H1 (cell line): ENCODE measurements at regions not wholly inside any gene's neighbourhood (a gene's known extent, or its start where the extent isn't known, plus 50 kb on each side); places are given as distances from the start of the nearest gene placed in this dataset.

Experiments used
- CTCF ChIA-PET: fragments of 300-600 bp; sonication (Branson Sonifier 250); formaldehyde crosslinking; loops from one replicate; lab custom pipeline; 2021; ENCODE audit not compliant: partially characterized antibody; lab: Charles Lee
- POLR2A ChIA-PET: fragments of 300-600 bp; sonication (Branson Sonifier 250); formaldehyde crosslinking; loops from one replicate; lab custom pipeline; 2021; ENCODE audit warnings: inconsistent platforms; ENCODE audit not compliant: partially characterized antibody; lab: Charles Lee
- DNase-seq, 2 experiments: peaks; one replicate each; pipeline versions ENCODE4 v3.0.0 to v3.0.0-alpha.2; 2010 to 2022; ENCODE audit warnings: low spot score in 2 of 2, low read depth in 1 of 2, mixed read lengths in 1 of 2
- FAIRE-seq: peaks from 2 replicates; lab custom pipeline; 2011; peaks lifted over from hg19 to GRCh38; lab: Jason Lieb, UNC
- H2AFZ ChIP-seq: 2 replicates; pipeline ENCODE4 v1.8.1; 2012; ENCODE audit warnings: low read length, inconsistent platforms
- H2AK5ac ChIP-seq: 2 replicates; pipeline ENCODE4 v1.6.1; 2013; ENCODE audit warnings: low read depth, low read length
- H2BK120ac ChIP-seq: replicated peaks from 2 replicates; pipeline ENCODE3; 2013; ENCODE audit warnings: low read depth, low read length, inconsistent platforms
- H2BK12ac ChIP-seq: 2 replicates; pipeline ENCODE4 v1.6.1; 2013; ENCODE audit warnings: low read depth, low read length
- H2BK15ac ChIP-seq: 2 replicates; pipeline ENCODE4 v1.6.1; 2013; ENCODE audit warnings: low read length
- H2BK20ac ChIP-seq: 2 replicates; pipeline ENCODE4 v1.6.1; 2013; ENCODE audit warnings: low read length
- H2BK5ac ChIP-seq: 2 replicates; pipeline ENCODE4 v1.6.1; 2013; ENCODE audit warnings: low read depth, low read length
- H3K14ac ChIP-seq: 2 replicates; pipeline ENCODE4 v1.6.1; 2013; ENCODE audit warnings: inconsistent platforms; ENCODE audit not compliant: insufficient read length
- H3K18ac ChIP-seq: 2 replicates; pipeline ENCODE4 v1.6.1; 2013; ENCODE audit warnings: low read length; ENCODE audit errors: extremely low read depth
- H3K23ac ChIP-seq: 2 replicates; pipeline ENCODE4 v1.6.1; 2013; ENCODE audit warnings: inconsistent platforms; ENCODE audit not compliant: insufficient read length
- H3K23me2 ChIP-seq: 2 replicates; pipeline ENCODE4 v1.6.1; 2013; ENCODE audit warnings: low read depth, low read length
- H3K27ac ChIP-seq: 2 replicates; pipeline ENCODE4 v1.6.1; 2011; ENCODE audit warnings: low read depth, low read length, inconsistent platforms
- H3K27me3 ChIP-seq, 4 experiments: replicated peaks in 1 of 4; 1 replicate in 1 of 4; 2 replicates in 3 of 4; pipeline versions ENCODE4 v1.6.1 to v1.8.1; 2011 to 2013; ENCODE audit warnings: low read length in 3 of 4, mild to moderate bottlenecking in 3 of 4, inconsistent platforms in 2 of 4, mixed read lengths in 2 of 4, moderate library complexity in 1 of 4; ENCODE audit not compliant: control insufficient read depth in 3 of 4, insufficient read depth in 3 of 4; ENCODE audit errors: extremely low read depth in 1 of 4
- H3K36me3 ChIP-seq, 4 experiments: 2 replicates each; pipeline versions ENCODE4 v1.6.1 to v1.8.1; 2011 to 2013; ENCODE audit warnings: mild to moderate bottlenecking in 4 of 4, low read length in 3 of 4, moderate library complexity in 2 of 4, control low read depth in 1 of 4, inconsistent platforms in 1 of 4; ENCODE audit not compliant: insufficient read depth in 4 of 4, control insufficient read depth in 2 of 4
- H3K4ac ChIP-seq: replicated peaks from 2 replicates; pipeline ENCODE3; 2013; ENCODE audit warnings: low read length, low read depth, mixed read lengths, inconsistent platforms; ENCODE audit not compliant: insufficient read length
- H3K4me1 ChIP-seq, 4 experiments: replicated peaks in 1 of 4; 1 replicate in 1 of 4; 2 replicates in 3 of 4; pipeline versions ENCODE4 v1.6.1 to v1.8.1; 2011 to 2013; ENCODE audit warnings: low read length in 3 of 4, inconsistent platforms in 2 of 4, mixed read lengths in 1 of 4; ENCODE audit not compliant: insufficient read depth in 4 of 4, control insufficient read depth in 3 of 4
- H3K4me2 ChIP-seq, 2 experiments: 2 replicates each; pipeline versions ENCODE4 v1.6.1 to v1.8.1; 2011 to 2013; ENCODE audit warnings: low read depth in 2 of 2, low read length in 2 of 2, control low read depth in 1 of 2, inconsistent platforms in 1 of 2, mild to moderate bottlenecking in 1 of 2; ENCODE audit not compliant: insufficient read depth in 1 of 2
- H3K4me3 ChIP-seq, 4 experiments: fragments of 200-600, 300-600 bp in 1 of 4; sonication (generic), shearing (Covaris generic), sonication (Bioruptor Twin) in 1 of 4; 2 replicates each; pipeline versions ENCODE4 v1.5.1 to v1.8.1; 2011 to 2016; ENCODE audit warnings: low read length in 4 of 4, low read depth in 3 of 4, control low read depth in 2 of 4, inconsistent platforms in 2 of 4, mild to moderate bottlenecking in 2 of 4, mixed read lengths in 1 of 4, moderate library complexity in 1 of 4; ENCODE audit not compliant: insufficient read depth in 2 of 4; ENCODE audit errors: extremely low read depth in 1 of 4
- H3K56ac ChIP-seq: replicated peaks from 2 replicates; pipeline ENCODE3; 2013; ENCODE audit warnings: low read depth, mild to moderate bottlenecking, mixed read lengths, low read length, inconsistent platforms; ENCODE audit not compliant: insufficient read length
- H3K79me1 ChIP-seq: 2 replicates; pipeline ENCODE4 v1.6.1; 2013; ENCODE audit warnings: low read depth, low read length, control low read depth
- H3K79me2 ChIP-seq, 2 experiments: 2 replicates each; pipeline versions ENCODE4 v1.6.1 to v1.8.1; 2012 to 2013; ENCODE audit warnings: low read length in 2 of 2, mild to moderate bottlenecking in 2 of 2, inconsistent platforms in 1 of 2; ENCODE audit not compliant: insufficient read depth in 2 of 2, control insufficient read depth in 1 of 2
- H3K9ac ChIP-seq, 4 experiments: replicated peaks in 1 of 4; 1 replicate in 1 of 4; 2 replicates in 3 of 4; pipeline versions ENCODE4 v1.6.1 to v1.8.1; 2011 to 2013; ENCODE audit warnings: low read depth in 3 of 4, low read length in 3 of 4, control low read depth in 2 of 4, mild to moderate bottlenecking in 2 of 4, moderate library complexity in 2 of 4, inconsistent platforms in 1 of 4; ENCODE audit errors: extremely low read depth in 1 of 4
- H3K9me3 ChIP-seq, 2 experiments: 2 replicates each; pipeline versions ENCODE4 v1.6.1 to v1.8.1; 2012 to 2013; ENCODE audit warnings: mild to moderate bottlenecking in 2 of 2, moderate library complexity in 2 of 2, control low read depth in 1 of 2, inconsistent platforms in 1 of 2, low read depth in 1 of 2, low read length in 1 of 2, mixed read lengths in 1 of 2; ENCODE audit not compliant: insufficient read depth in 2 of 2
- H4K20me1 ChIP-seq, 2 experiments: replicated peaks in 1 of 2; 2 replicates each; pipeline versions ENCODE3 to v1.8.1; 2011 to 2013; ENCODE audit warnings: inconsistent platforms in 2 of 2, low read length in 2 of 2, mild to moderate bottlenecking in 1 of 2; ENCODE audit not compliant: insufficient read depth in 2 of 2, control insufficient read depth in 1 of 2
- H4K5ac ChIP-seq: 2 replicates; pipeline ENCODE4 v1.6.1; 2013; ENCODE audit warnings: low read length, low read depth, mixed read lengths, inconsistent platforms; ENCODE audit not compliant: insufficient read length
- H4K8ac ChIP-seq: 2 replicates; pipeline ENCODE4 v1.8.0; 2013; ENCODE audit warnings: mild to moderate bottlenecking, moderate library complexity, low read length, inconsistent platforms; ENCODE audit not compliant: insufficient read depth; ENCODE audit errors: extremely low read depth
- H4K91ac ChIP-seq: replicated peaks from 2 replicates; pipeline ENCODE3; 2013; ENCODE audit warnings: low read length, mixed read lengths, inconsistent platforms; ENCODE audit not compliant: insufficient read length
- ASH2L ChIP-seq: fragments of 200-600, 300-600 bp; sonication (generic); IDR thresholded peaks from one replicate; pipeline ENCODE4 v1.7.1; 2017; ENCODE audit warnings: low read length
- BACH1 ChIP-seq: IDR thresholded peaks from 2 replicates; pipeline ENCODE4 v1.6.1; 2012; ENCODE audit warnings: low read length, improper control_type of control experiment
- BRCA1 ChIP-seq: IDR thresholded peaks from 2 replicates; pipeline ENCODE4 v1.6.1; 2012; ENCODE audit warnings: low read depth, low read length, improper control_type of control experiment
- E2F6 ChIP-seq: IDR thresholded peaks from 2 replicates; pipeline ENCODE4 v1.6.1; 2012; ENCODE audit warnings: inconsistent platforms
- JUN ChIP-seq: IDR thresholded peaks from 2 replicates; pipeline ENCODE4 v1.6.1; 2011; ENCODE audit warnings: low read depth, mild to moderate bottlenecking, improper control_type of control experiment, low read length
- KDM4A ChIP-seq: IDR thresholded peaks from one replicate; pipeline ENCODE4 v1.7.1; 2012; ENCODE audit warnings: low read depth, mild to moderate bottlenecking, moderate library complexity, low read length, inconsistent platforms; ENCODE audit not compliant: severe bottlenecking
- MAX ChIP-seq: IDR thresholded peaks from 2 replicates; pipeline ENCODE4 v1.6.1; 2012; ENCODE audit warnings: inconsistent platforms
- POLR2AphosphoS5 ChIP-seq: IDR thresholded peaks from 2 replicates; pipeline ENCODE4 v1.6.1; 2011; ENCODE audit warnings: low read depth, low read length
- POU5F1 ChIP-seq: IDR thresholded peaks from 2 replicates; pipeline ENCODE4 v1.6.1; 2011; ENCODE audit warnings: low read depth, mild to moderate bottlenecking, low read length, moderate library complexity
- RBBP5 ChIP-seq: IDR thresholded peaks from 2 replicates; pipeline ENCODE4 v1.7.1; 2012; ENCODE audit warnings: low read depth, mild to moderate bottlenecking, inconsistent platforms, low read length, moderate library complexity, borderline replicate concordance
- SIN3A ChIP-seq, 2 experiments: IDR thresholded peaks in 1 of 2; conservative IDR thresholded peaks in 1 of 2; 2 replicates each; pipeline ENCODE4 v1.6.1; 2011 to 2012; ENCODE audit warnings: low read length in 2 of 2, improper control_type of control experiment in 1 of 2, low read depth in 1 of 2, mild to moderate bottlenecking in 1 of 2
- SP1 ChIP-seq: IDR thresholded peaks from 2 replicates; pipeline ENCODE4 v1.6.1; 2011; ENCODE audit warnings: low read depth, low read length
- SP2 ChIP-seq: IDR thresholded peaks from 2 replicates; pipeline ENCODE4 v1.6.1; 2012; ENCODE audit warnings: mild to moderate bottlenecking, low read length, inconsistent platforms
- SRF ChIP-seq: IDR thresholded peaks from 2 replicates; pipeline ENCODE4 v1.6.1; 2011; ENCODE audit warnings: mild to moderate bottlenecking, low read depth, low read length, moderate library complexity
- TAF1 ChIP-seq: IDR thresholded peaks from 2 replicates; pipeline ENCODE4 v1.6.1; 2011; ENCODE audit warnings: mild to moderate bottlenecking, low read depth, low read length
- TEAD4 ChIP-seq: IDR thresholded peaks from 2 replicates; pipeline ENCODE4 v1.6.1; 2012; ENCODE audit warnings: low read depth, low read length, inconsistent platforms, mixed read lengths
- WGBS, 2 experiments: shearing (Covaris generic) in 1 of 2; methylation state at CpG; one replicate each; pipeline versions ENCODE4 v1.1.6 to v1.1.7; 2013 to 2015; ENCODE audit warnings: low lambda C conversion rate in 2 of 2, mixed read lengths in 2 of 2, inconsistent platforms in 1 of 2, low coverage in 1 of 2, missing lambda C conversion rate in 1 of 2; ENCODE audit not compliant: insufficient replicate concordance in 2 of 2, insufficient coverage in 1 of 2, insufficient read length in 1 of 2; ENCODE audit errors: extremely low coverage in 1 of 2, missing lambda C conversion rate in 1 of 2; 5-methylcytosine and 5-hydroxymethylcytosine counted together

- Histone ChIP-seq H3K4me2 (no peak overlapping the region), H3K4ac (no peak overlapping the region), H3K23me2 (no peaks in the 10 kb centered on the region), H3K27ac (no peak overlapping the region), H2BK120ac (no peak overlapping the region), H3K4me1 (no peaks in the 10 kb centered on the region), H4K5ac (no peak overlapping the region), H3K79me1 (no peaks in the 10 kb centered on the region), H2AK5ac (no peak overlapping the region), H2AFZ (no peak overlapping the region), H3K9ac (no peak overlapping the region), H3K23ac (no peak overlapping the region), H4K91ac (no peak overlapping the region), H4K8ac (no peak overlapping the region), H2BK5ac (no peak overlapping the region), H3K27me3 (no peaks in the 10 kb centered on the region), H2BK15ac (no peak overlapping the region), H3K9me3 (no peaks in the 10 kb centered on the region), H2BK12ac (no peak overlapping the region), H3K79me2 (no peaks in the 10 kb centered on the region), H2BK20ac (no peak overlapping the region), H3K56ac (no peak overlapping the region), H3K18ac (no peak overlapping the region), H4K20me1 (no peaks in the 10 kb centered on the region), H3K36me3 (no peaks in the 10 kb centered on the region), H3K14ac (no peak overlapping the region), H3K4me3 (no peak overlapping the region)
- POLR2A ChIA-PET, result no interaction called here
- no peak for DNase-seq
- no peak for FAIRE-seq
- CTCF ChIA-PET, result interaction anchor here (1.1 kb wide), 1 partner anchor 15 kb away, joined by 3 read pairs; no protein-coding TSS in a partner anchor
- WGBS, 2 experiments, result 84% methylated on average over 2 of the region's 2 CpGs; no CpG with 5 or more reads in 1 of the 2 experiments
- TF ChIP-seq MAX (no peak), JUN (no peak), RBBP5 (no peak), POU5F1 (no peak), SP1 (no peak), SRF (no peak), BRCA1 (no peak), KDM4A (no peak), ASH2L (no peak), BACH1 (no peak), SIN3A (conservative IDR thresholded peaks at IDR 0.05 in 1 of 2, IDR thresholded peaks at IDR 0.05 in 1 of 2; ENCODE audit: low read depth in 1 of 2, low read length in 2 of 2) (no peak), TAF1 (no peak), TEAD4 (no peak), POLR2AphosphoS5 (no peak), E2F6 (no peak), SP2 (no peak)
Measured at GRCh38 chr7:54897891-54898290, 120.9 kb upstream of the EGFR start.
